Mammary epithelial cell (primary cell): ENCODE measurements at regions not wholly inside any gene's neighbourhood (a gene's known extent, or its start where the extent isn't known, plus 50 kb on each side); places are given as distances from the start of the nearest gene placed in this dataset.

Experiments used
- CTCF ChIP-seq, 2 donors: IDR thresholded peaks in 1 of 2; conservative IDR thresholded peaks in 1 of 2; 2 replicates each; pipeline ENCODE4 v1.5.1; 2011 to 2012; ENCODE audit warnings: inconsistent platforms in 2 of 2, low read length in 2 of 2, mild to moderate bottlenecking in 2 of 2, control low read depth in 1 of 2, low read depth in 1 of 2; ENCODE audit not compliant: insufficient read depth in 1 of 2; ENCODE audit errors: extremely low read depth in 1 of 2
- EZH2 ChIP-seq: IDR thresholded peaks from 2 replicates; pipeline ENCODE4 v1.6.1; 2012; ENCODE audit warnings: low read length, inconsistent platforms, borderline replicate concordance

GRCh38 chr6:6705915-6706675 is 117.6 kb downstream of the LY86 start:
- no peak for TF ChIP-seq CTCF (conservative IDR thresholded peaks at IDR 0.05 in 1 of 2, IDR thresholded peaks at IDR 0.05 in 1 of 2; ENCODE audit: extremely low read depth in 1 of 2, insufficient read depth in 1 of 2, low read depth in 1 of 2, low read length in 2 of 2)
- no peak for TF ChIP-seq EZH2
